ENCODE measurements at regions not wholly inside any gene's neighbourhood (a gene's known extent, or its start where the extent isn't known, plus 50 kb on each side); places are given as distances from the start of the nearest gene placed in this dataset.
A peak's percentile ranks its signal among the peaks of the same experiment; 100 is the strongest.

DNA sequence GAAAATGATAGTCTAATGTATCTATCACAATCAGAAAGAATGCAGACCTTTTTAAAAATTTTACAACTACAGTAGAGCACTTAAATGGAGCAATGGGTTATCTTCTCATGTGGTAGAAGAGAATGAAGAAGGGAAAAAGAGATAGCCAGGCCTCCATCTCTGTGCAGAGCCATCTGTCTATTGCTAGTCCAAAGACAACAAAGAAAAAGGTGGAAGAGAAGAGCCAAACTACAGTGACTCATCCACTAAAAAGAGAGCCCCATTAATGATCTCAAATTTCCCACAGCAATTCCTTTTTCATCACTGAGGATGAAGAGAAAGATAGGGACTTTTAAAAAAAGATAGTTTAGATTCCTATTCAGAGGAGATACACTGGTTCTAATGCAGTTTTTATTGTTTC is 232.9 kb downstream of the ATXN7L3B start:
- H3K27ac ChIP-seq (ENCODE audit: low read length) = no peak overlapping the region
- no peak overlapping the region for H3K4me3 ChIP-seq (ENCODE audit: low read length)
- no peaks in the 10 kb centered on the region for H3K27me3 ChIP-seq (ENCODE audit: low read length)
- H3K4me1 ChIP-seq (ENCODE audit: insufficient read depth, low read length) = no peaks in the 10 kb centered on the region
- BruUV-seq (replicated peaks) = no TSS peak
- no peaks in the 10 kb centered on the region for H3K9me3 ChIP-seq (ENCODE audit: low read length)
- no peak overlapping the region for H3K4me2 ChIP-seq (ENCODE audit: low read length)
- no peak overlapping the region for H3K9ac ChIP-seq (ENCODE audit: low read length)
- no peaks in the 10 kb centered on the region for H3F3A ChIP-seq (ENCODE audit: low read length, unreplicated experiment)
- intact Hi-C loops (cut with micrococcal nuclease) = no loop called here
- CTCF ChIA-PET = no interaction called here
- no peak for TF ChIP-seq EZH2 (IDR thresholded peaks at IDR 0.05; ENCODE audit: low read length, unreplicated experiment)
- TF ChIP-seq, protein P1, sequence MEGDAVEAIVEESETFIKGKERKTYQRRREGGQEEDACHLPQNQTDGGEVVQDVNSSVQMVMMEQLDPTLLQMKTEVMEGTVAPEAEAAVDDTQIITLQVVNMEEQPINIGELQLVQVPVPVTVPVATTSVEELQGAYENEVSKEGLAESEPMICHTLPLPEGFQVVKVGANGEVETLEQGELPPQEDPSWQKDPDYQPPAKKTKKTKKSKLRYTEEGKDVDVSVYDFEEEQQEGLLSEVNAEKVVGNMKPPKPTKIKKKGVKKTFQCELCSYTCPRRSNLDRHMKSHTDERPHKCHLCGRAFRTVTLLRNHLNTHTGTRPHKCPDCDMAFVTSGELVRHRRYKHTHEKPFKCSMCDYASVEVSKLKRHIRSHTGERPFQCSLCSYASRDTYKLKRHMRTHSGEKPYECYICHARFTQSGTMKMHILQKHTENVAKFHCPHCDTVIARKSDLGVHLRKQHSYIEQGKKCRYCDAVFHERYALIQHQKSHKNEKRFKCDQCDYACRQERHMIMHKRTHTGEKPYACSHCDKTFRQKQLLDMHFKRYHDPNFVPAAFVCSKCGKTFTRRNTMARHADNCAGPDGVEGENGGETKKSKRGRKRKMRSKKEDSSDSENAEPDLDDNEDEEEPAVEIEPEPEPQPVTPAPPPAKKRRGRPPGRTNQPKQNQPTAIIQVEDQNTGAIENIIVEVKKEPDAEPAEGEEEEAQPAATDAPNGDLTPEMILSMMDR (conservative IDR thresholded peaks at IDR 0.05; ENCODE audit: low read depth, low read length) = no peak
- no peak for TF ChIP-seq EZH2phosphoT487 (IDR thresholded peaks at IDR 0.05; ENCODE audit: borderline replicate concordance, low read length)
- no peaks in the 10 kb centered on the region for H3K9me2 ChIP-seq (replicated peaks; ENCODE audit: low read length)
- peak; percentile 78 for ATAC-seq
- H2AFZ ChIP-seq (ENCODE audit: low read length) = no peak overlapping the region
- H3K36me3 ChIP-seq (ENCODE audit: low read depth, low read length) = no peaks in the 10 kb centered on the region
- H4K20me1 ChIP-seq (ENCODE audit: low read length) = no peaks in the 10 kb centered on the region
- peak; percentile 24 for DNase-seq
- H3K79me2 ChIP-seq (ENCODE audit: low read length) = no peaks in the 10 kb centered on the region
- POLR2A ChIA-PET (ENCODE audit: unreplicated experiment) = no interaction called here

DNA sequence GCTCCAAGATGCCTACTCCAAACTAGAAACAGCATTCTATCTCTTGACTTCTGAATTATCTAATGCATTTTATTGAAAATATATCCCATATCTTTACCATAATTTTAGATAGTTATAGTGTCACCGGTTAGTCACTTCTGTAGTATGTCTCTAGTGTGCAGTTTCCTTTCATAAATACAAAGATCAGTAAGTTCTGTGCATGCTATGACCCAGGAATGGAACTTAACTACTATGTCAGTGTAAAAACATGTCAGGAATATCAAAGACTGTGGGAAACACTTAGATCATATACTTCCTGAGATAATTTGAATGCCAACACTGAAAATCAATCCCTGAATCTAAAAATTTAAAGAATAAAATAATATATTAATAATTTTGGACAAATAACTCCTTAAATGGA is 237.6 kb downstream of the ATXN7L3B start:
- ATAC-seq = no peak
- Histone ChIP-seq H3K27ac (ENCODE audit: low read length) (no peak overlapping the region), H3K79me2 (ENCODE audit: low read length) (no peaks in the 10 kb centered on the region), H3K4me2 (ENCODE audit: low read length) (no peak overlapping the region), H2AFZ (ENCODE audit: low read length) (no peak overlapping the region), H4K20me1 (ENCODE audit: low read length) (no peaks in the 10 kb centered on the region), H3K36me3 (ENCODE audit: low read depth, low read length) (no peaks in the 10 kb centered on the region), H3K4me3 (ENCODE audit: low read length) (no peak overlapping the region), H3K4me1 (ENCODE audit: insufficient read depth, low read length) (0 out of 2 replicates have a peak, but pooled peaks cover 3% of the 10 kb centered on the region), H3F3A (ENCODE audit: low read length, unreplicated experiment) (no peaks in the 10 kb centered on the region), H3K9me2 (replicated peaks; ENCODE audit: low read length) (no peaks in the 10 kb centered on the region), H3K9ac (ENCODE audit: low read length) (no peak overlapping the region), H3K9me3 (ENCODE audit: low read length) (no peaks in the 10 kb centered on the region), H3K27me3 (ENCODE audit: low read length) (no peaks in the 10 kb centered on the region)
- intact Hi-C loops (cut with micrococcal nuclease) = no loop called here
- POLR2A ChIA-PET (ENCODE audit: unreplicated experiment) = no interaction called here
- DNase-seq = no peak
- CTCF ChIA-PET = no interaction called here
- BruUV-seq (replicated peaks) = no TSS peak
- TF ChIP-seq, protein P1 (conservative IDR thresholded peaks at IDR 0.05; ENCODE audit: low read depth, low read length) = no peak
- TF ChIP-seq EZH2phosphoT487 (IDR thresholded peaks at IDR 0.05; ENCODE audit: borderline replicate concordance, low read length) = no peak
- TF ChIP-seq EZH2 (IDR thresholded peaks at IDR 0.05; ENCODE audit: low read length, unreplicated experiment) = no peak

DNA sequence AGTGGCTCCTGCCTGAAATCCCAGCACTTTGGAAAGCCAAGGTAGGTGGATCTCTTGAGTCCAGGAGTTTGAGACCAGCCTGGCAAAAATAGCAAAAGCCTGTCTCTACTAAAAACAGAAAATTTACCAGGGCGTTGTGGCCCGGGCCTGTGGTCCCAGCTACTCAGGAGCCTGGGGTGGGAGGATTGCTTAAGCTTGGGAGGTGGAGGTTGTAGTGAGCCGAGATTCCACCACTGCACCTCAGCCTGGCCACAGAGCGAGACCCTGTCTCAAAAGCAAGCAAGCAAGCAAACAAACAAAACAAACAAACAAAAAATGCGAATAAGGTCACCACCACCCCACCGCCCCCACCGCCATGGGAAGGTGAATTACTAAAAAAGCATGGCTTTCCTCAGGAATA is 238.7 kb downstream of the ATXN7L3B start:
- POLR2A ChIA-PET (ENCODE audit: unreplicated experiment) = no interaction called here
- Histone ChIP-seq H3K4me3 (ENCODE audit: low read length) (no peak overlapping the region), H3F3A (ENCODE audit: low read length, unreplicated experiment) (no peaks in the 10 kb centered on the region), H3K79me2 (ENCODE audit: low read length) (no peaks in the 10 kb centered on the region), H3K9me3 (ENCODE audit: low read length) (no peaks in the 10 kb centered on the region), H3K9me2 (replicated peaks; ENCODE audit: low read length) (no peaks in the 10 kb centered on the region), H3K36me3 (ENCODE audit: low read depth, low read length) (no peaks in the 10 kb centered on the region), H3K4me1 (ENCODE audit: insufficient read depth, low read length) (peaks cover 9% of the 10 kb centered on the region; the same call in 1 of the 2 replicates), H3K27ac (ENCODE audit: low read length) (no peak overlapping the region), H4K20me1 (ENCODE audit: low read length) (no peaks in the 10 kb centered on the region), H3K9ac (ENCODE audit: low read length) (no peak overlapping the region), H3K27me3 (ENCODE audit: low read length) (no peaks in the 10 kb centered on the region), H2AFZ (ENCODE audit: low read length) (no peak overlapping the region), H3K4me2 (ENCODE audit: low read length) (no peak overlapping the region)
- DNase-seq (no peak), ATAC-seq (no peak)
- BruUV-seq (replicated peaks) = no TSS peak
- CTCF ChIA-PET = no interaction called here
- TF ChIP-seq, protein P1 (conservative IDR thresholded peaks at IDR 0.05; ENCODE audit: low read depth, low read length) = no peak
- no peak for TF ChIP-seq EZH2phosphoT487 (IDR thresholded peaks at IDR 0.05; ENCODE audit: borderline replicate concordance, low read length)
- TF ChIP-seq EZH2 (IDR thresholded peaks at IDR 0.05; ENCODE audit: low read length, unreplicated experiment) = no peak
- intact Hi-C loops (cut with micrococcal nuclease) = no loop called here

Measured in PC-3 (cell line).